ENCODE measurements at regions not wholly inside any gene's neighbourhood (a gene's known extent, or its start where the extent isn't known, plus 50 kb on each side); places are given as distances from the start of the nearest gene placed in this dataset.

- Mint-ChIP-seq H3K27me3 (no peaks in the 10 kb centered on the region), H3K36me3 (no peaks in the 10 kb centered on the region), H3K27ac (no peak overlapping the region), H3K4me3 (no peak overlapping the region), H3K4me1 (peaks cover 0 to 8% (median 7%) of the 10 kb centered on the region in 3 donors), H3K9me3 (no peaks in the 10 kb centered on the region)
- ATAC-seq (replicated peaks in 1 of 4): no peak
- DNase-seq: no peak
- peaks cover 0 to 5% of the 10 kb centered on the region in 2 experiments for H3K27me3 ChIP-seq (replicated peaks in 1 of 2; ENCODE audit: control insufficient read depth in 2 of 2, extremely low read depth in 1 of 2, insufficient read depth in 2 of 2, low read length in 1 of 2)
- CTCF ChIA-PET: interaction anchor here in 1 of 2 donors (0.6 kb wide), 1 partner anchor 1398 kb away, joined by 5 read pairs; no protein-coding TSS in a partner anchor
- no peak overlapping the region for H3K4me3 ChIP-seq (ENCODE audit: control insufficient read depth in 1 of 2, extremely low read depth in 1 of 2, low read length in 1 of 2)
- POLR2A ChIA-PET: no interaction called here
- no peaks in the 10 kb centered on the region for H3K36me3 ChIP-seq (ENCODE audit: control insufficient read depth in 2 of 2, extremely low read depth in 1 of 2, insufficient read depth in 1 of 2, low read length in 1 of 2)
- 90% methylated on average over 3 of the region's 3 CpGs for WGBS (ENCODE audit: insufficient coverage)
- no peaks in the 10 kb centered on the region for H3K4me1 ChIP-seq (ENCODE audit: control insufficient read depth in 1 of 2, extremely low read depth in 1 of 2, insufficient read depth in 2 of 2, low read length in 2 of 2)
- no peak overlapping the region for H3K27ac ChIP-seq (ENCODE audit: low read length)
- no peaks in the 10 kb centered on the region for H3K9me3 ChIP-seq
Observed at GRCh38 chr1:223490256-223490655, 97.0 kb downstream of the CCDC185 start.

All from T-cell (primary cell).